SK-N-SH (cell line): ENCODE measurements at regions not wholly inside any gene's neighbourhood (a gene's known extent, or its start where the extent isn't known, plus 50 kb on each side); places are given as distances from the start of the nearest gene placed in this dataset.

Experiments
- CTCF ChIA-PET: fragments of 300-600, 350-600 bp; formaldehyde crosslinking; extraction: SDS; loops from one replicate; lab custom pipeline; 2021; lab: Yijun Ruan, JAX
- POLR2A ChIA-PET: fragments of 350-600 bp; sonication (Branson Sonifier 250); formaldehyde crosslinking; extraction: SDS; loops from one replicate; lab custom pipeline; 2020; ENCODE audit warnings: antibody characterized with exemption, inconsistent platforms; lab: Yijun Ruan, JAX
- DNase-seq: peaks from one replicate; pipeline ENCODE4 v3.0.0; 2012
- H2AFZ ChIP-seq: fragments of 200-600 bp; sonication (generic); 2 replicates; pipeline ENCODE4 v1.8.1; 2016; ENCODE audit warnings: antibody characterized with exemption, mild to moderate bottlenecking, low read depth
- H3F3A ChIP-seq: fragments of 200-600 bp; sonication (generic); replicated peaks from 2 replicates; pipeline ENCODE3; 2016; ENCODE audit warnings: antibody characterized with exemption, mild to moderate bottlenecking; ENCODE audit not compliant: insufficient read depth
- H3K27ac ChIP-seq, 2 experiments: fragments of 200-500 bp in 1 of 2; fragments of 200-600 bp in 1 of 2; sonication (Bioruptor generic) in 1 of 2; sonication (generic), shearing (Covaris generic) in 1 of 2; 2 replicates each; pipeline versions ENCODE4 v1.5.1 to v1.6.1; 2014 to 2016; ENCODE audit warnings: low read depth in 2 of 2, inconsistent platforms in 1 of 2, low read length in 1 of 2, mild to moderate bottlenecking in 1 of 2, mixed read lengths in 1 of 2
- H3K27me3 ChIP-seq: fragments of 200-600 bp; sonication (generic), shearing (Covaris generic); 2 replicates; pipeline ENCODE4 v1.6.1; 2016; ENCODE audit warnings: mixed run types; ENCODE audit not compliant: insufficient read depth
- H3K36me3 ChIP-seq, 2 experiments: fragments of 200-500 bp in 1 of 2; fragments of 200-600 bp in 1 of 2; sonication (Bioruptor generic) in 1 of 2; sonication (generic) in 1 of 2; replicated peaks in 1 of 2; 2 replicates each; pipeline versions ENCODE3 to v1.5.1; 2014 to 2016; ENCODE audit warnings: low read length in 1 of 2, mild to moderate bottlenecking in 1 of 2; ENCODE audit not compliant: insufficient read depth in 2 of 2, control insufficient read depth in 1 of 2
- H3K4me1 ChIP-seq, 2 experiments: fragments of 200-500 bp in 1 of 2; fragments of 200-600 bp in 1 of 2; sonication (Bioruptor generic) in 1 of 2; sonication (generic), shearing (Covaris generic) in 1 of 2; 2 replicates each; pipeline versions ENCODE4 v1.5.1 to v1.6.1; 2014 to 2016; ENCODE audit warnings: low read depth in 1 of 2, low read length in 1 of 2, mixed run types in 1 of 2; ENCODE audit not compliant: insufficient read depth in 2 of 2, control insufficient read depth in 1 of 2
- H3K4me2 ChIP-seq: fragments of 200-600 bp; sonication (generic), shearing (Covaris generic); 2 replicates; pipeline ENCODE4 v1.6.1; 2017; ENCODE audit warnings: mixed run types
- H3K4me3 ChIP-seq, 2 experiments: fragments of 200-500 bp in 1 of 2; fragments of 200-600 bp in 1 of 2; sonication (Bioruptor generic) in 1 of 2; sonication (generic), shearing (Covaris generic) in 1 of 2; 2 replicates each; pipeline versions ENCODE4 v1.5.1 to v1.8.1; 2014 to 2016; ENCODE audit warnings: low read depth in 2 of 2, inconsistent platforms in 1 of 2, low read length in 1 of 2, mild to moderate bottlenecking in 1 of 2, mixed read lengths in 1 of 2, moderate library complexity in 1 of 2
- H3K79me2 ChIP-seq: fragments of 200-600 bp; sonication (generic); 2 replicates; pipeline ENCODE4 v1.8.1; 2017; ENCODE audit warnings: mild to moderate bottlenecking; ENCODE audit not compliant: insufficient read depth
- H3K9ac ChIP-seq: fragments of 200-600 bp; sonication (generic); 2 replicates; pipeline ENCODE4 v1.6.1; 2017; ENCODE audit warnings: mixed run types
- H3K9me2 ChIP-seq: fragments of 200-600 bp; sonication (generic); 2 replicates; pipeline ENCODE4 v1.6.1; 2017; ENCODE audit warnings: mixed run types
- H3K9me3 ChIP-seq: fragments of 200-600 bp; sonication (generic); 2 replicates; pipeline ENCODE4 v1.6.1; 2017; ENCODE audit warnings: mixed run types, mild to moderate bottlenecking, moderate library complexity
- H4K20me1 ChIP-seq: fragments of 200-600 bp; sonication (generic); 2 replicates; pipeline ENCODE4 v1.6.1; 2017; ENCODE audit warnings: mild to moderate bottlenecking, mixed run types; ENCODE audit not compliant: insufficient read depth
- CHD2 ChIP-seq: fragments of 150-350 bp; IDR thresholded peaks from 2 replicates; pipeline ENCODE4 v1.6.1; 2018; ENCODE audit warnings: low read length; ENCODE audit not compliant: partially characterized antibody
- EP300 ChIP-seq, 2 experiments: IDR thresholded peaks; 2 replicates each; pipeline versions ENCODE4 v1.4.0 to v1.6.1; 2012; ENCODE audit warnings: borderline replicate concordance in 1 of 2, low read depth in 1 of 2, low read length in 1 of 2
- FOSL2 ChIP-seq: IDR thresholded peaks from 2 replicates; pipeline ENCODE4 v1.4.0; 2012; ENCODE audit warnings: low read depth, mild to moderate bottlenecking, moderate library complexity, borderline replicate concordance
- FOXM1 ChIP-seq: IDR thresholded peaks from 2 replicates; pipeline ENCODE4 v1.4.0; 2012; ENCODE audit warnings: low read depth, mild to moderate bottlenecking
- GATA2 ChIP-seq: sonication (generic); formaldehyde crosslinking; IDR thresholded peaks from 2 replicates; pipeline ENCODE4 v1.5.0; 2020; ENCODE audit warnings: mild to moderate bottlenecking, missing genetic modification reagents
- JUND ChIP-seq: IDR thresholded peaks from 2 replicates; pipeline ENCODE4 v1.4.0; 2012
- MXI1 ChIP-seq: IDR thresholded peaks from 2 replicates; pipeline ENCODE4 v1.6.1; 2012; ENCODE audit warnings: mild to moderate bottlenecking, low read depth, low read length, improper control_type of control experiment
- RAD21 ChIP-seq: IDR thresholded peaks from 2 replicates; pipeline ENCODE4 v1.6.1; 2012; ENCODE audit warnings: mild to moderate bottlenecking, low read length
- SIN3A ChIP-seq: IDR thresholded peaks from 2 replicates; pipeline ENCODE4 v1.6.1; 2012; ENCODE audit warnings: low read depth, mild to moderate bottlenecking, low read length, moderate library complexity, borderline replicate concordance
- TAF1 ChIP-seq: IDR thresholded peaks from 2 replicates; pipeline ENCODE4 v1.6.1; 2012; ENCODE audit warnings: low read depth, mild to moderate bottlenecking, low read length, moderate library complexity, borderline replicate concordance
- TCF12 ChIP-seq: IDR thresholded peaks from 2 replicates; pipeline ENCODE4 v1.4.0; 2012
- USF2 ChIP-seq: fragments of 150-350 bp; IDR thresholded peaks from 2 replicates; pipeline ENCODE4 v1.6.1; 2017; ENCODE audit warnings: antibody characterized with exemption, low read length, low read depth, borderline replicate concordance
- WGBS: methylation state at CpG from one replicate; pipeline ENCODE4 v1.1.6; 2017; ENCODE audit warnings: low lambda C conversion rate; 5-methylcytosine and 5-hydroxymethylcytosine counted together
- TF ChIP-seq, protein P1 (sequence below): IDR thresholded peaks from 2 replicates; pipeline ENCODE4 v1.4.0; 2012; ENCODE audit warnings: low read depth, borderline replicate concordance
- TF ChIP-seq, protein P2 (sequence below): IDR thresholded peaks from 2 replicates; pipeline ENCODE4 v1.4.0; 2012; ENCODE audit warnings: low read depth, borderline replicate concordance
- TF ChIP-seq, protein P3 (sequence below): fragments of 200-600 bp; sonication (generic); IDR thresholded peaks from 2 replicates; pipeline ENCODE4 v1.6.1; 2017; ENCODE audit warnings: antibody characterized with exemption, mild to moderate bottlenecking, moderate library complexity
- TF ChIP-seq, protein P4 (sequence below): IDR thresholded peaks from 2 replicates; pipeline ENCODE4 v1.6.1; 2012; ENCODE audit warnings: mild to moderate bottlenecking, low read depth, low read length, moderate library complexity

- Histone ChIP-seq H3K4me3 (no peak overlapping the region), H3K9ac (no peak overlapping the region), H2AFZ (no peak overlapping the region), H3K27ac (no peak overlapping the region), H3K79me2 (no peaks in the 10 kb centered on the region), H3K27me3 (no peaks in the 10 kb centered on the region; the same call in 1 of the 2 replicates), H3K4me1 (no peaks in the 10 kb centered on the region), H3K9me3 (no peaks in the 10 kb centered on the region), H3F3A (no peaks in the 10 kb centered on the region), H4K20me1 (no peaks in the 10 kb centered on the region), H3K36me3 (no peaks in the 10 kb centered on the region), H3K9me2 (no peaks in the 10 kb centered on the region), H3K4me2 (no peak overlapping the region)
- no peak for DNase-seq
- ChIA-PET POLR2A (no interaction called here), CTCF (no interaction called here)
- 20% methylated on average over 1 of the region's 1 CpG for WGBS
- no peak for TF ChIP-seq USF2
- TF ChIP-seq EP300 (IDR thresholded peaks at IDR 0.05; ENCODE audit: borderline replicate concordance in 1 of 2, low read depth in 1 of 2, low read length in 1 of 2), result no peak
- no peak for TF ChIP-seq SIN3A
- no peak for TF ChIP-seq RAD21
- no peak for TF ChIP-seq FOXM1
- no peak for TF ChIP-seq CHD2
- TF ChIP-seq GATA2 (CRISPR knock-in tag), result no peak
- TF ChIP-seq, protein P1, sequence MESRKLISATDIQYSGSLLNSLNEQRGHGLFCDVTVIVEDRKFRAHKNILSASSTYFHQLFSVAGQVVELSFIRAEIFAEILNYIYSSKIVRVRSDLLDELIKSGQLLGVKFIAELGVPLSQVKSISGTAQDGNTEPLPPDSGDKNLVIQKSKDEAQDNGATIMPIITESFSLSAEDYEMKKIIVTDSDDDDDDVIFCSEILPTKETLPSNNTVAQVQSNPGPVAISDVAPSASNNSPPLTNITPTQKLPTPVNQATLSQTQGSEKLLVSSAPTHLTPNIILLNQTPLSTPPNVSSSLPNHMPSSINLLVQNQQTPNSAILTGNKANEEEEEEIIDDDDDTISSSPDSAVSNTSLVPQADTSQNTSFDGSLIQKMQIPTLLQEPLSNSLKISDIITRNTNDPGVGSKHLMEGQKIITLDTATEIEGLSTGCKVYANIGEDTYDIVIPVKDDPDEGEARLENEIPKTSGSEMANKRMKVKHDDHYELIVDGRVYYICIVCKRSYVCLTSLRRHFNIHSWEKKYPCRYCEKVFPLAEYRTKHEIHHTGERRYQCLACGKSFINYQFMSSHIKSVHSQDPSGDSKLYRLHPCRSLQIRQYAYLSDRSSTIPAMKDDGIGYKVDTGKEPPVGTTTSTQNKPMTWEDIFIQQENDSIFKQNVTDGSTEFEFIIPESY, result no peak
- TF ChIP-seq, protein P2, sequence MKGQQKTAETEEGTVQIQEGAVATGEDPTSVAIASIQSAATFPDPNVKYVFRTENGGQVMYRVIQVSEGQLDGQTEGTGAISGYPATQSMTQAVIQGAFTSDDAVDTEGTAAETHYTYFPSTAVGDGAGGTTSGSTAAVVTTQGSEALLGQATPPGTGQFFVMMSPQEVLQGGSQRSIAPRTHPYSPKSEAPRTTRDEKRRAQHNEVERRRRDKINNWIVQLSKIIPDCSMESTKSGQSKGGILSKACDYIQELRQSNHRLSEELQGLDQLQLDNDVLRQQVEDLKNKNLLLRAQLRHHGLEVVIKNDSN, result no peak
- TF ChIP-seq TAF1, result no peak
- no peak for TF ChIP-seq TCF12
- TF ChIP-seq FOSL2, result no peak
- TF ChIP-seq, protein P3, sequence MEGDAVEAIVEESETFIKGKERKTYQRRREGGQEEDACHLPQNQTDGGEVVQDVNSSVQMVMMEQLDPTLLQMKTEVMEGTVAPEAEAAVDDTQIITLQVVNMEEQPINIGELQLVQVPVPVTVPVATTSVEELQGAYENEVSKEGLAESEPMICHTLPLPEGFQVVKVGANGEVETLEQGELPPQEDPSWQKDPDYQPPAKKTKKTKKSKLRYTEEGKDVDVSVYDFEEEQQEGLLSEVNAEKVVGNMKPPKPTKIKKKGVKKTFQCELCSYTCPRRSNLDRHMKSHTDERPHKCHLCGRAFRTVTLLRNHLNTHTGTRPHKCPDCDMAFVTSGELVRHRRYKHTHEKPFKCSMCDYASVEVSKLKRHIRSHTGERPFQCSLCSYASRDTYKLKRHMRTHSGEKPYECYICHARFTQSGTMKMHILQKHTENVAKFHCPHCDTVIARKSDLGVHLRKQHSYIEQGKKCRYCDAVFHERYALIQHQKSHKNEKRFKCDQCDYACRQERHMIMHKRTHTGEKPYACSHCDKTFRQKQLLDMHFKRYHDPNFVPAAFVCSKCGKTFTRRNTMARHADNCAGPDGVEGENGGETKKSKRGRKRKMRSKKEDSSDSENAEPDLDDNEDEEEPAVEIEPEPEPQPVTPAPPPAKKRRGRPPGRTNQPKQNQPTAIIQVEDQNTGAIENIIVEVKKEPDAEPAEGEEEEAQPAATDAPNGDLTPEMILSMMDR, result no peak; the same call in 1 of the 2 replicates
- no peak for TF ChIP-seq JUND
- TF ChIP-seq, protein P4, sequence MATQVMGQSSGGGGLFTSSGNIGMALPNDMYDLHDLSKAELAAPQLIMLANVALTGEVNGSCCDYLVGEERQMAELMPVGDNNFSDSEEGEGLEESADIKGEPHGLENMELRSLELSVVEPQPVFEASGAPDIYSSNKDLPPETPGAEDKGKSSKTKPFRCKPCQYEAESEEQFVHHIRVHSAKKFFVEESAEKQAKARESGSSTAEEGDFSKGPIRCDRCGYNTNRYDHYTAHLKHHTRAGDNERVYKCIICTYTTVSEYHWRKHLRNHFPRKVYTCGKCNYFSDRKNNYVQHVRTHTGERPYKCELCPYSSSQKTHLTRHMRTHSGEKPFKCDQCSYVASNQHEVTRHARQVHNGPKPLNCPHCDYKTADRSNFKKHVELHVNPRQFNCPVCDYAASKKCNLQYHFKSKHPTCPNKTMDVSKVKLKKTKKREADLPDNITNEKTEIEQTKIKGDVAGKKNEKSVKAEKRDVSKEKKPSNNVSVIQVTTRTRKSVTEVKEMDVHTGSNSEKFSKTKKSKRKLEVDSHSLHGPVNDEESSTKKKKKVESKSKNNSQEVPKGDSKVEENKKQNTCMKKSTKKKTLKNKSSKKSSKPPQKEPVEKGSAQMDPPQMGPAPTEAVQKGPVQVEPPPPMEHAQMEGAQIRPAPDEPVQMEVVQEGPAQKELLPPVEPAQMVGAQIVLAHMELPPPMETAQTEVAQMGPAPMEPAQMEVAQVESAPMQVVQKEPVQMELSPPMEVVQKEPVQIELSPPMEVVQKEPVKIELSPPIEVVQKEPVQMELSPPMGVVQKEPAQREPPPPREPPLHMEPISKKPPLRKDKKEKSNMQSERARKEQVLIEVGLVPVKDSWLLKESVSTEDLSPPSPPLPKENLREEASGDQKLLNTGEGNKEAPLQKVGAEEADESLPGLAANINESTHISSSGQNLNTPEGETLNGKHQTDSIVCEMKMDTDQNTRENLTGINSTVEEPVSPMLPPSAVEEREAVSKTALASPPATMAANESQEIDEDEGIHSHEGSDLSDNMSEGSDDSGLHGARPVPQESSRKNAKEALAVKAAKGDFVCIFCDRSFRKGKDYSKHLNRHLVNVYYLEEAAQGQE, result no peak
- TF ChIP-seq MXI1, result no peak
Observed at GRCh38 chrX:30493348-30493747, 84.2 kb downstream of the TASL start.
